Caco-2 (cell line): ENCODE measurements at regions not wholly inside any gene's neighbourhood (a gene's known extent, or its start where the extent isn't known, plus 50 kb on each side); places are given as distances from the start of the nearest gene placed in this dataset.

Experiments
- BruUV-seq: library from RNA; stranded (reverse); fragments of 400-500 nt; replicated peaks from 2 replicates; lab custom pipeline; 2021; lab: Mats Ljungman, UMichigan
- CTCF ChIA-PET: fragments of 300-600 bp; sonication (Branson Sonifier 250); formaldehyde crosslinking; loops from one replicate; lab custom pipeline; 2022; ENCODE audit warnings: antibody characterized with exemption; lab: Charles Lee
- POLR2A ChIA-PET: fragments of 300-600 bp; sonication (Branson Sonifier 250); formaldehyde crosslinking; loops from one replicate; lab custom pipeline; 2022; ENCODE audit warnings: antibody characterized with exemption; lab: Charles Lee
- DNase-seq, 2 experiments: peaks; one replicate each; pipeline versions ENCODE4 v3.0.0 to v3.0.0-alpha.2; 2020 to 2022
- H3K27me3 ChIP-seq: replicated peaks from 2 replicates; pipeline ENCODE4 v1.6.0; 2011; ENCODE audit warnings: low read length; ENCODE audit not compliant: control insufficient read depth, insufficient read depth
- H3K36me3 ChIP-seq: 2 replicates; pipeline ENCODE4 v1.5.1; 2011; ENCODE audit warnings: low read length; ENCODE audit not compliant: control insufficient read depth, insufficient read depth
- H3K4me1 ChIP-seq: fragments of 250-450 bp; sonication (Bioruptor Pico); 2 replicates; pipeline ENCODE4 v1.5.1; 2020; ENCODE audit warnings: mild to moderate bottlenecking
- H3K4me3 ChIP-seq: 2 replicates; pipeline ENCODE4 v1.5.1; 2011; ENCODE audit warnings: low read depth, mild to moderate bottlenecking, control low read depth, low read length
- H3K9me3 ChIP-seq: fragments of 250-450 bp; sonication (Bioruptor Pico); 2 replicates; pipeline ENCODE4 v1.5.1; 2020; ENCODE audit warnings: mild to moderate bottlenecking, moderate library complexity
- H3K27ac Mint-ChIP-seq: one replicate; pipeline ENCODE4 v1.8.0; 2022; ENCODE audit warnings: mixed read lengths; ENCODE audit not compliant: unreplicated experiment
- H3K27me3 Mint-ChIP-seq: one replicate; pipeline ENCODE4 v1.8.0; 2022; ENCODE audit warnings: mixed read lengths; ENCODE audit not compliant: insufficient read depth, unreplicated experiment
- H3K36me3 Mint-ChIP-seq: one replicate; pipeline ENCODE4 v1.8.0; 2022; ENCODE audit warnings: mild to moderate bottlenecking, mixed read lengths; ENCODE audit not compliant: insufficient read depth, unreplicated experiment
- H3K4me1 Mint-ChIP-seq: one replicate; pipeline ENCODE4 v1.8.0; 2022; ENCODE audit warnings: low read depth, mixed read lengths; ENCODE audit not compliant: unreplicated experiment
- H3K4me3 Mint-ChIP-seq: one replicate; pipeline ENCODE4 v1.8.0; 2022; ENCODE audit warnings: mild to moderate bottlenecking, moderate library complexity, mixed read lengths; ENCODE audit not compliant: unreplicated experiment
- H3K9me3 Mint-ChIP-seq: one replicate; pipeline ENCODE4 v1.8.0; 2022; ENCODE audit warnings: mixed read lengths; ENCODE audit not compliant: unreplicated experiment
- intact Hi-C: fragments of 100-400 bp; cut with micrococcal nuclease; formaldehyde crosslinking; loops from one replicate; pipeline ENCODE4 v1.10.0; 2022; ENCODE audit not compliant: unreplicated experiment
- TF ChIP-seq, protein P1 (sequence below), 2 experiments: fragments of 200-600 bp in 1 of 2; IDR thresholded peaks; 1 replicate in 1 of 2; 2 replicates in 1 of 2; pipeline versions ENCODE4 v1.5.1 to v1.8.0; 2011 to 2022; ENCODE audit warnings: antibody characterized with exemption in 1 of 2, control low read depth in 1 of 2, inconsistent platforms in 1 of 2, low read depth in 1 of 2, low read length in 1 of 2, mild to moderate bottlenecking in 1 of 2, moderate library complexity in 1 of 2; ENCODE audit not compliant: insufficient read depth in 1 of 2, severe bottlenecking in 1 of 2, unreplicated experiment in 1 of 2

DNA sequence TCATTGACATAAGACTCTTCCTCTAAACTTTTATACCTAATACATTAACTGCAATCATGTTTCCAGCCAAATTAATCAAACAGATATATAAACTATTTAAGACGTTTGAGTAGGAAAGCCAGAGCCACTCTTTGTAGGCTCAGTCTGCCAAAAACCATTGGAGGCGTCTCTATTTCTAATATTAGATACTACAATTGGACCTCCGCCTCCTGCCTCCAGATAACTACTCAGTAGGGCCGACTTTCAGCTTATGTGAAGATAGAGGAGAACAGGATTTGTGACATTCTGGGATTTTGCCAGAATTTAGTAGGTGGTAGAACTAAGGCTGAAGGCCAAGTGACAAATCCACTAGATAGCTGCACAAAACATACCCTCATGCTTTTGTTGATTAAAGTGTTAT is 463.0 kb downstream of the CETN3 start:
- no TSS peak for BruUV-seq
- no peaks in the 10 kb centered on the region for H3K4me1 Mint-ChIP-seq
- no peaks in the 10 kb centered on the region for H3K36me3 Mint-ChIP-seq
- Histone ChIP-seq H3K4me3 (no peak overlapping the region), H3K36me3 (no peaks in the 10 kb centered on the region), H3K27me3 (no peaks in the 10 kb centered on the region), H3K9me3 (no peaks in the 10 kb centered on the region), H3K4me1 (no peaks in the 10 kb centered on the region)
- H3K4me3 Mint-ChIP-seq: no peak overlapping the region
- intact Hi-C loops: no loop called here
- H3K27ac Mint-ChIP-seq: no peak overlapping the region
- peaks cover 11% of the 10 kb centered on the region for H3K9me3 Mint-ChIP-seq
- POLR2A ChIA-PET: no interaction called here
- CTCF ChIA-PET: no interaction called here
- DNase-seq: no peak
- H3K27me3 Mint-ChIP-seq: no peaks in the 10 kb centered on the region
- TF ChIP-seq, protein P1, sequence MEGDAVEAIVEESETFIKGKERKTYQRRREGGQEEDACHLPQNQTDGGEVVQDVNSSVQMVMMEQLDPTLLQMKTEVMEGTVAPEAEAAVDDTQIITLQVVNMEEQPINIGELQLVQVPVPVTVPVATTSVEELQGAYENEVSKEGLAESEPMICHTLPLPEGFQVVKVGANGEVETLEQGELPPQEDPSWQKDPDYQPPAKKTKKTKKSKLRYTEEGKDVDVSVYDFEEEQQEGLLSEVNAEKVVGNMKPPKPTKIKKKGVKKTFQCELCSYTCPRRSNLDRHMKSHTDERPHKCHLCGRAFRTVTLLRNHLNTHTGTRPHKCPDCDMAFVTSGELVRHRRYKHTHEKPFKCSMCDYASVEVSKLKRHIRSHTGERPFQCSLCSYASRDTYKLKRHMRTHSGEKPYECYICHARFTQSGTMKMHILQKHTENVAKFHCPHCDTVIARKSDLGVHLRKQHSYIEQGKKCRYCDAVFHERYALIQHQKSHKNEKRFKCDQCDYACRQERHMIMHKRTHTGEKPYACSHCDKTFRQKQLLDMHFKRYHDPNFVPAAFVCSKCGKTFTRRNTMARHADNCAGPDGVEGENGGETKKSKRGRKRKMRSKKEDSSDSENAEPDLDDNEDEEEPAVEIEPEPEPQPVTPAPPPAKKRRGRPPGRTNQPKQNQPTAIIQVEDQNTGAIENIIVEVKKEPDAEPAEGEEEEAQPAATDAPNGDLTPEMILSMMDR (IDR thresholded peaks at IDR 0.05; ENCODE audit: insufficient read depth in 1 of 2, low read depth in 1 of 2, low read length in 1 of 2, severe bottlenecking in 1 of 2, unreplicated experiment in 1 of 2): no peak

DNA sequence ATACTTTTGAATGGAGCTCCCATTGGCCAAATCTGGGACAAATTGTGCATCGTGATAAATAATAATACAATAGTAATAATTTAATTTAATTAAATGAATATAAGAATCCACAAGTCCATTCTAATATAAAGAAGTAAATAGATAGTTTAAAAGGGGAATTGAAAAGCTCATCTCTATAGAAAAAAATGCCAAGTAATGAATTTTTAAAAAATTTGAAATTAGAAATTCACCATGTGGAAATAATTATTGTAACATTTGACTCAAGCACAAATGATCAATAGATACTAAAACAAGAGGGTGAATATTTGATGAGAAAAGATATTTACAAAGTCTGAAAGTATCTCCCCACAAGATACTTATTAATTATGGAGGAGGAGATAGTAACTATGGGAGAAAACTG is 467.4 kb downstream of the CETN3 start:
- BruUV-seq: no TSS peak
- POLR2A ChIA-PET: interaction anchor here (0.6 kb wide), 1 partner anchor 1059 kb away, joined by 4 read pairs; no protein-coding TSS in a partner anchor
- H3K4me3 ChIP-seq: no peak overlapping the region

DNA sequence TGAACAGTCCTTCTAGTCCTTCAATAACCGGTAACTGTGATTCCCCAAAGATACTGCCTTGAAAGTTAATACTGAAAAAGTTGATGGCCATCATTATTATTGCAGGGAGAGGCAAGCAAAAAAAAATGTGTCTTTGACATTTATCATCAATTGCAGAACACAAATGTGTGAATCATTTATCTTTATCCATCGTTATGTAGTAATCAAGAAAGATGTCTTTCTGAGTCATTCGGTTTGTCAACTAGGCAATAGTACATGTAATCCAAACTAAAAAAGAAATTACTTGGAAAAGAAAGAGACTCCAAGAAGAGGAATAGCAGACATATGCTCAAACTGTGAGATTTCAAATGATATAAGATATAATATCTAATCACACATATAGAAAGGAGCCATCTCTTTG is 473.0 kb downstream of the CETN3 start:
- no peaks in the 10 kb centered on the region for H3K27me3 Mint-ChIP-seq
- H3K9me3 Mint-ChIP-seq: peaks cover 12% of the 10 kb centered on the region
- no TSS peak for BruUV-seq
- Histone ChIP-seq H3K36me3 (no peaks in the 10 kb centered on the region), H3K27me3 (no peaks in the 10 kb centered on the region), H3K4me1 (peaks cover 3% of the 10 kb centered on the region; the same call in 1 of the 2 replicates), H3K9me3 (no peaks in the 10 kb centered on the region), H3K4me3 (no peak overlapping the region)
- CTCF ChIA-PET: no interaction called here
- H3K27ac Mint-ChIP-seq: no peak overlapping the region
- no peak overlapping the region for H3K4me3 Mint-ChIP-seq
- no peaks in the 10 kb centered on the region for H3K4me1 Mint-ChIP-seq
- no peaks in the 10 kb centered on the region for H3K36me3 Mint-ChIP-seq
- TF ChIP-seq, protein P1 (IDR thresholded peaks at IDR 0.05; ENCODE audit: insufficient read depth in 1 of 2, low read depth in 1 of 2, low read length in 1 of 2, severe bottlenecking in 1 of 2, unreplicated experiment in 1 of 2): no peak
- intact Hi-C loops: no loop called here
- POLR2A ChIA-PET: no interaction called here
- DNase-seq: no peak

More for the DNA sequence above, 467.4 kb downstream of the CETN3 start:
- CTCF ChIA-PET: no interaction called here
- intact Hi-C loops: no loop called here
- Mint-ChIP-seq H3K27ac (no peak overlapping the region), H3K36me3 (no peaks in the 10 kb centered on the region), H3K27me3 (no peaks in the 10 kb centered on the region), H3K4me1 (no peaks in the 10 kb centered on the region), H3K4me3 (no peak overlapping the region), H3K9me3 (peaks cover 3% of the 10 kb centered on the region)
- H3K27me3 ChIP-seq: no peaks in the 10 kb centered on the region
- no peaks in the 10 kb centered on the region for H3K36me3 ChIP-seq
- no peaks in the 10 kb centered on the region for H3K9me3 ChIP-seq
- TF ChIP-seq, protein P1 (IDR thresholded peaks at IDR 0.05; ENCODE audit: insufficient read depth in 1 of 2, low read depth in 1 of 2, low read length in 1 of 2, severe bottlenecking in 1 of 2, unreplicated experiment in 1 of 2): no peak
- no peaks in the 10 kb centered on the region for H3K4me1 ChIP-seq
- no peak for DNase-seq
